Omental fat pad (tissue), 3 donors: ENCODE measurements at regions not wholly inside any gene's neighbourhood (a gene's known extent, or its start where the extent isn't known, plus 50 kb on each side); places are given as distances from the start of the nearest gene placed in this dataset.

Source experiments
- ATAC-seq: fragments of 150-250 bp; one replicate; pipeline ENCODE4 v1.9.1; 2016; ENCODE audit warnings: mild to moderate bottlenecking, moderate library complexity; ENCODE audit not compliant: low FRiP score
- DNase-seq: peaks from one replicate; pipeline ENCODE4 v3.0.0-alpha.2; 2019; ENCODE audit warnings: low spot score
- CTCF ChIP-seq, 3 donors: fragments of 450-650 bp; IDR thresholded peaks; one replicate each; pipeline ENCODE4 v1.5.1; 2016 to 2017; ENCODE audit warnings: antibody characterized with exemption in 3 of 3, mild to moderate bottlenecking in 3 of 3, moderate library complexity in 2 of 3

GRCh38 chr12:91965781-91966180 lies 179.9 kb downstream of the BTG1 start:
- TF ChIP-seq CTCF (IDR thresholded peaks at IDR 0.05) = no peak
- DNase-seq (no peak), ATAC-seq (no peak)

- TF ChIP-seq CTCF (IDR thresholded peaks at IDR 0.05) = no peak
- no peak for ATAC-seq
- DNase-seq = no peak
These were observed 181.1 kb downstream of the BTG1 start for GRCh38 chr12:91964501-91964900.

GRCh38 chr12:91959220-91959619 lies 186.4 kb downstream of the BTG1 start:
- no peak for TF ChIP-seq CTCF (IDR thresholded peaks at IDR 0.05)
- no peak for ATAC-seq
- DNase-seq = no peak

- DNase-seq (no peak), ATAC-seq (no peak)
- TF ChIP-seq CTCF (IDR thresholded peaks at IDR 0.05) = no peak
These were observed 186.8 kb downstream of the BTG1 start for GRCh38 chr12:91958816-91959215.

- DNase-seq (no peak), ATAC-seq (no peak)
- TF ChIP-seq CTCF (IDR thresholded peaks at IDR 0.05) = no peak
These were observed 190.9 kb downstream of the BTG1 start for GRCh38 chr12:91954747-91955146.

GRCh38 chr12:91954326-91954725 lies 191.3 kb downstream of the BTG1 start:
- DNase-seq = no peak
- no peak for ATAC-seq
- TF ChIP-seq CTCF (IDR thresholded peaks at IDR 0.05) = no peak

GRCh38 chr12:91952916-91953315 lies 192.7 kb downstream of the BTG1 start:
- TF ChIP-seq CTCF (IDR thresholded peaks at IDR 0.05) = no peak
- ATAC-seq (no peak), DNase-seq (no peak)
